ENCODE measurements at regions not wholly inside any gene's neighbourhood (a gene's known extent, or its start where the extent isn't known, plus 50 kb on each side); places are given as distances from the start of the nearest gene placed in this dataset.
A peak's percentile ranks its signal among the peaks of the same experiment; 100 is the strongest.
"Not testable (repeated sequence)": the region's sequence is repeated elsewhere in the genome, so short reads cannot be mapped to it uniquely, and the experiment has no call there.

- DNase-seq (ENCODE audit: low read depth), result no peak
Measured at GRCh38 chr6:25186919-25187318, 92.3 kb upstream of the CARMIL1 start.

DNA sequence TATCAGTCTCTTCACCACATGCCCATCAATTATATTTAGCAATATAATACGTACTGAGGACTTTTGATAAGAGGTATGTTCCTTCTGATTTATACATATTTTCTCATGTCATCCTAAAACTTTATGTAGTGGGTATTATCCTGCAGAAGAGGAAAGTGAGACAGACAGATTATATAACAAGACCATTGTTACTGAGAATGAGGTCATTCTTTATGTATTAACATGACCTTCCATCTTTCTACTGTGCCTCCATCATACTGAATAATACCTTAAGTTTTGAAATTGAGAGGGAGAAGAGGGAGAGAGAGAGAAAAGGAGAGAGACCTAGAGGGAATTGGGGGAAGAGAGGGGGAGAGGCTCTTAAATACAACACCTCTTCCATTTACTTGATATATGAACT, 90.9 kb upstream of the CARMIL1 start:
- no peak for DNase-seq (ENCODE audit: low read depth)

GRCh38 chr6:25192590-25193459, 86.3 kb upstream of the CARMIL1 start:
- DNase-seq (ENCODE audit: low read depth), result peak; percentile 82

DNA sequence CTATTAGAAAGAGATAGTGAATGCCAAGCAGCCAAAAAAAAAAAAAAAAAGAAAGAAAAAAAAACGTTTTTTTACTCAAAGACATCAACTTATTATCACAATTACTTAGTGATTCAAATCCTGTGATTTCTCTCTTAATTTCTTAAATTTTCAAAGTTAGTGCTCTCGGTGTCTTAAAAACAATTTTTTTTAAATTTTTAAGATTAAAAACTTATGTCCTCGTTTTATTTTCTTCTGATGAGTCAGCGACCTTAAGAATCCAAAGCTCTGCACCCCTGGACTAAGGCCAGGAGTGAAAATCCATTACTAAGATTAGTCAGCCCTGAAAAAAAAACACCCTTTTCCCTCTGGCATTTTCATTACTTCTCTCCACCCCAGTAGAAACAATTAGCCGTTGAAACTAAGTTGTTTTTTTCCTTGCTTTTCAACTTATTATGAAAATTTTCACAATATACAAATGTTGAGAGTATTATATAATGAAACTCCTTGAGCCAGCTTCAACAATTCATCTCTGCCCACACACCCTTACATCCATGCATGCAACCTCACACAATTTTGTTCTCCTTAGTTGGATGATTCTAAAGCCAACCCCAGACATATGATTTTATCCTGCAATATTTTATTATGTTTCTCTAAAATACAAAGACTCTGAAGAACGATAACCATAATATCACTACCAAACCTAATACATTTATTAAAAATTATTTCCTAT, 85.6 kb upstream of the CARMIL1 start:
- peak; percentile 91 for DNase-seq (ENCODE audit: low read depth)

GRCh38 chr6:25194172-25194678, 84.9 kb upstream of the CARMIL1 start:
- DNase-seq (ENCODE audit: low read depth), result no peak

DNA sequence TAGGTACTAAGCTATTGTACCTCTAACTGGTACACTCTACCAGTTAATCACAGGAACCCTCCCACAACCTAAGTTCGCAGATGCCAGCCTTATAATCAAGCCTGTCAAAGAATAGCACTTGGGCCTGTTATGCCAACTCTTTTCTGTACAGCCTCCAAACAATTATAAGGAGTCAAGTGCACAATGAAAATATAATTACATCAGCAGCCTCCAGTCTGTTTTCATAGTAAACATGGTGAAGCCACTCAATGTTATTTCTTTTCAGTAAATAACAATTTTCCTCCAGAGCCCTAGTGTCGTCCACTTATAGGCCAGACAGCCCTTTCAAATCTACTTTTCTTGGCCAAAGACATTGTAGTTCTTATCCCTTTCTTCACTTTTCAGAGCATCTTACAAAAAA, 82.7 kb upstream of the CARMIL1 start:
- DNase-seq (ENCODE audit: low read depth), result no peak

DNA sequence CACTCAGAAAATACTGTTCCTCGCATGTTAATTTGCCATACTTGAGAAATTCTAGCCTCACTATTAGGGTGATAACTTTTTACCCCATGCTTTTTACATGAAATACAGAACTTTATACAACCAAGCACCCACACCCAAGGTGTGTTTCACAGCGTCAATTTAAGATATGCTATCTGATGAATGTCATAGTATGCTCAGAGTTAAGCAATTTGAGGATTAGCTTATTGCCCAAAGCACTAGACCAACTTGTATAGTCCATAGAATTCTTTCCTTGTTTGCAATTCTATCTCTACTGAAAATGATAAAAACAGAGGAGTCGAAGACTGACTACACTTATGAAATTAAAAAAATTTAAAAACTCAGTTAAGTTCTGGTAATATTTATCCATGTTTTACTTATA, 82.1 kb upstream of the CARMIL1 start:
- DNase-seq (ENCODE audit: low read depth), result no peak

GRCh38 chr6:25199544-25199943, 79.6 kb upstream of the CARMIL1 start:
- no peak for DNase-seq (ENCODE audit: low read depth)

DNA sequence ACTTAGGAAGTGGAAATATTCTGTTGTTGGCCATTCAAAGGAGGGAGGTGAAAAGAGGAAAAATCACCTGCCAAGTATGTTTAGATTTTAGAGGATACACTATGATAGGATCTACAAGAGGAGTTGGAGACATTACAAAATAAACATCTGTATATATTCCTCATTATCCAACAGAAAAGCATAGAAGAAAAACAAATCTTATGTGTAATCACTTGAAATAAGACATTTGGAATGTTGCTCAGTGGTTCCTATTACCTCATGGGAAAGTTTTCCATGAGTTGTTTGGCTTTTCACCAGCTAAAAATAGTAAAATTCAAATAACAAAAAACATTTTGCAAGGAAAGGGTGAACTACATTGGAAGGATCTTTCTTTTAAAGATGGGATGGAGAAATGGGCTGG, 76.7 kb upstream of the CARMIL1 start:
- DNase-seq (ENCODE audit: low read depth), result no peak

- DNase-seq (ENCODE audit: low read depth), result no peak
Measured at GRCh38 chr6:25205629-25206028, 73.5 kb upstream of the CARMIL1 start.

GRCh38 chr6:25207453-25208155, 71.6 kb upstream of the CARMIL1 start:
- DNase-seq (ENCODE audit: low read depth), result not testable (repeated sequence)

DNA sequence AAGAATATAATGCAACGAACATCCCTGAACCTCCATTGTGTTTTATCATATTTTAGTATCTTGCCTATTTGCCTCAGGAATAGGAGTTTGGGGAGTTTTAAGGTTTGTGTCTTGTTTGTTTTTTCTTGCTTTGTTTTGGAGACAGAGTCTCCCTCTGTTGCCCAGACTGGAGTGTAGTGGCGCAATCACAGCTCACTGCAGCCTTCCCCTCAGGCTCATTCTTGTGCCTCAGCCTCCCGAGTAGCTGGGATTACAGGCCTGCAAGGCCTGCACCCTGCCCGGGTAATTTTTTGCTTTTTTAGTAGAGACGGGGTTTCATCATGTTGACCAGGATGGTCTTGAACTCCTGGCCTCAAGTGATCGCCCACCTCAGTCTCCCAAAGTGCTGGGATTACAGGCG, 63.3 kb upstream of the CARMIL1 start:
- no peak for DNase-seq (ENCODE audit: low read depth)

GRCh38 chr6:25217302-25217701, 61.9 kb upstream of the CARMIL1 start:
- no peak for DNase-seq (ENCODE audit: low read depth)

DNA sequence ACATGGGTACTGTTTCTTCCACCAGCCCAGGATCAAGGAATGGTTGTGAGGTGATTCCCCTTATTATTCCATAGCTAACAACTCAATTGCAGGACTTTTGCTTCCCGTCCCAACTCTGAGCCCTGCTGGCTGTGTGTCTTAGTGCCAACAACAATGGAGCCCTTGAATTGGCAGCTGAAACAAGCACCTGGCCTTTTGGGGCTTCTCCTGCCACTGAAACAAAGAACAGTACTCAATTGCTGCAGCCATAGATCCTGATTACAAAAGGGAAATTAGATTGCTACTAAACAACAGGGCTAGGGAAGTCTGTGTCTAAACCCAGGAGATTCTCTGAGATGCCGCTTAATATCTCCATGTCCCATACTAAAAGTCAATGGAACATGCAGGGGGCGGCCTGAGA, 61.3 kb upstream of the CARMIL1 start:
- no peak for DNase-seq (ENCODE audit: low read depth)

GRCh38 chr6:25218346-25218745, 60.8 kb upstream of the CARMIL1 start:
- DNase-seq (ENCODE audit: low read depth), result no peak

GRCh38 chr6:25219216-25219916, 59.8 kb upstream of the CARMIL1 start:
- no peak for DNase-seq (ENCODE audit: low read depth)

DNA sequence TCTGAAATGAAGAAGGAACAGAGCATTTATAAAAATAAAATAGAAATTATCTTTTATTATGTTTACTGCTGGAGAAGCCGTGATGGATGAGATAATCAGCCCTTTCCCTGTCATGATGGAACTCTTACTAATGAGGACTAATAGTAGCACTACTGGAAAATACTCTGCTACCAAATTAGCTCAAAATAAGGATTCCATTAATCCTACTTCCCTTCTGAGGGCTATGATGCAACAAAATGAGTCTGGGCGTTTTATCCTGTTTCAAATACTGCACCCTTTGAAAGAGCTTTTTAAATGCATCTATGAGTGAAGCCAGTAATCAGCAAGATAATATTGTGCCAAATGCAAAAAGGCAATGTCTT, 59.3 kb upstream of the CARMIL1 start:
- no peak for DNase-seq (ENCODE audit: low read depth)

DNA sequence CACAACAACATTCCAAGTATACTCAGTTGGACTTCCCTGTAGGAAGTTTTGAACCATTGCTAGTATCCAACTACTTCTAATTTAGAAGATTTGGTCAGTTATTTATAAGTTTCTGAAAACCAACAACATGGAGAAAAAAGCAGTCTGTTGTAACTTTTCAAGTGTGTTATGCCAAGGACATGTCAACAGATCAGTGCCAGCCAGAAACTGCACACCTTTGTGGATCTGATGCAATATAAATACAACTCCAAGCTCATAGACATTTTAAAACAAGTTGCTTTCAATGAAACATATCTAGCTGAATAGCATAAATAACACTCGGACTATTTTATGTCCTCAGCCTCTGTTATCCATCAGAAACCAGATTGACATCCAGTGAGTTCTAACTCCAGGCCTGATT, 58.3 kb upstream of the CARMIL1 start:
- DNase-seq (ENCODE audit: low read depth), result no peak

- no peak for DNase-seq (ENCODE audit: low read depth)
Measured at GRCh38 chr6:25222006-25222678, 57.0 kb upstream of the CARMIL1 start.

DNA sequence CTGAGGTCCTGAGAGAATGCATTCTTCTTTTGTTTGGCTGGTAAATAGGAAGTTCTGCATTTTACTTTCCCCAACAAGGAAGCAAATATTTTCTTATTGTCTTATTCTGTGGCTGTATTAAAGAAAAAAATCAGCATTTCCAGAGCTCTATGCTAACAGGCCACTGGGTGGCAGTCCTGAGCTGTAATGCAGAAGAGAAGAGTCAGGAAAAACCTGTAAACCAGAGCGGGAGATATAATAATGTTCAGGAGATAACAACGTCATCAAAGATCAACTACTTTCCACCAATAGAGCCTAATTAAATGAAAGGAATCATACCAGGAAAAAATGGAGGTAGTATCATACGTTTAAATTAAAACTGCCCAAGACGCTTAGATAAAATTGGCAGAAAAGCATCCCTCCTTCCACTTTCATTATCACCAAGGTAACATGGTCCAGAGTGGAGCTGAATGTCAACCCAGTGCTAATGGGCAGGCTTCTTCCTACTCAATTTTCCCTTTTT, 55.6 kb upstream of the CARMIL1 start:
- peak; percentile 42 for DNase-seq (ENCODE audit: low read depth)

DNA sequence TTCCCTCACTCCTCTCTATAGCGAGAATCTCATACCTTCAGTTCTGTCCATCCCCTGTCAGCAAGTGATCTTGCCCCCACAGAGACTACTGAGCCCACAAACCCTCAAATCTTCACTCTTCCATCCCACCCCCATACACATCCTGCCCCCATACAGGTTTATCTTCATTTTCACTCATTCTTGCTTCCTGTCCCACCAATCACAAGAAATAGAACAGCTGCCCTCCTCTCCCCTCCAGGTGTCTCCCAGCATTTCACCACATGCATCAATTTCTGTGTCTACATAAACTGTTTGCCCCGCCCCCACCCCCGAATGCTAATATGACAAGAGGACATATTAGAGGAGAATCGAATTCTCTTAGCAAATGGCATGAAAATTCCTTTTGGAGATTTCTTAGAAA, 54.9 kb upstream of the CARMIL1 start:
- DNase-seq (ENCODE audit: low read depth), result no peak
